ENCODE measurements at regions not wholly inside any gene's neighbourhood (a gene's known extent, or its start where the extent isn't known, plus 50 kb on each side); places are given as distances from the start of the nearest gene placed in this dataset.

- ATAC-seq (no peak), DNase-seq (ENCODE audit: low spot score in 2 of 2) (no peak)
- Mint-ChIP-seq H3K36me3 (no peaks in the 10 kb centered on the region), H3K4me1 (no peaks in the 10 kb centered on the region), H3K27ac (no peak overlapping the region), H3K4me3 (no peak overlapping the region), H3K9me3 (peaks cover 2% of the 10 kb centered on the region)
Measured at GRCh38 chr21:14758849-14759248, 212.7 kb upstream of the SAMSN1 start.

GRCh38 chr21:14757533-14758327 lies 211.6 kb upstream of the SAMSN1 start:
- Mint-ChIP-seq H3K36me3 (no peaks in the 10 kb centered on the region), H3K27ac (no peak overlapping the region), H3K4me3 (no peak overlapping the region), H3K4me1 (no peaks in the 10 kb centered on the region), H3K9me3 (peaks cover 2% of the 10 kb centered on the region)
- DNase-seq (ENCODE audit: low spot score in 2 of 2) (no peak), ATAC-seq (no peak)

GRCh38 chr21:14755086-14755485 lies 209.0 kb upstream of the SAMSN1 start:
- ATAC-seq (no peak), DNase-seq (ENCODE audit: low spot score in 2 of 2) (no peak)
- H3K4me1 Mint-ChIP-seq = no peaks in the 10 kb centered on the region
- H3K27ac Mint-ChIP-seq = no peak overlapping the region
- H3K4me3 Mint-ChIP-seq = no peak overlapping the region
- no peaks in the 10 kb centered on the region for H3K36me3 Mint-ChIP-seq
- peaks cover 2% of the 10 kb centered on the region for H3K9me3 Mint-ChIP-seq

DNA sequence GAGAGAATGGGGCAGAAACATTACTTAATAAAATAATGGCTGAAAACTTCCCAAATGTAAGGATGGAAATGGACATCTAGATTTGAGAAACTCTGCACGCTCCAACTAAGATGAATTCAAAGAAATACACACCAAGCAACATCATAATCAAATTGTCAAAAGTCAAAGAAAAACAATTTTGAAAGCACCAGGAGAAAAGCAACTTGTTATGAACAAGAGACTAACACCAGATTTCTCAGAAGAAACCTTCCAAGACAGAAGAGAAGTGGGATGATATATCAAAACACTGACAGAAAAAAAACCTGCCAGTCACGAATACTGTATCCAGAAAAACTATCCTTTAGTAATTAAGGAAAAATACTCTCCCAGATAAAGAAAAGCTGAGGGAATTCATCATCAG lies 208.6 kb upstream of the SAMSN1 start:
- H3K9me3 Mint-ChIP-seq = peaks cover 2% of the 10 kb centered on the region
- H3K4me1 Mint-ChIP-seq = no peaks in the 10 kb centered on the region
- no peak overlapping the region for H3K27ac Mint-ChIP-seq
- ATAC-seq (no peak), DNase-seq (ENCODE audit: low spot score in 2 of 2) (no peak)
- no peaks in the 10 kb centered on the region for H3K36me3 Mint-ChIP-seq
- H3K4me3 Mint-ChIP-seq = no peak overlapping the region

DNA sequence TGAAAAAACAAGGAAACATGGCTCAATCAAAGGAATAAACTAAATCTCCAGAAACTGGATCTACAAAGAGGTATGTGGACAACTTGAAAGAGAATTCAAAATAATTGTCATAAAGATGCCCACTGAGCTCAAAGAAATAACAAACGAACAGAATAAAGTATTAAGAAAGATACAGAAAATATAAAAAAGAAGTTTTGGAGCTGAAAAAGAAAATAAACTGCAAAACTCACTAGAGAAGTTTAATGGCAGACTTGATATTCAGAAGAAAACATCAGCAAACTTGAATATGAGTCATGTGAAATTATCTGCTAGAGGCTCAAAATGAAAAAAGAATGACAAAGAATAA lies 208.1 kb upstream of the SAMSN1 start:
- H3K4me1 Mint-ChIP-seq = no peaks in the 10 kb centered on the region
- H3K36me3 Mint-ChIP-seq = no peaks in the 10 kb centered on the region
- no peak overlapping the region for H3K4me3 Mint-ChIP-seq
- DNase-seq (ENCODE audit: low spot score in 2 of 2) (no peak), ATAC-seq (no peak)
- H3K9me3 Mint-ChIP-seq = peaks cover 2% of the 10 kb centered on the region
- H3K27ac Mint-ChIP-seq = no peak overlapping the region

DNA sequence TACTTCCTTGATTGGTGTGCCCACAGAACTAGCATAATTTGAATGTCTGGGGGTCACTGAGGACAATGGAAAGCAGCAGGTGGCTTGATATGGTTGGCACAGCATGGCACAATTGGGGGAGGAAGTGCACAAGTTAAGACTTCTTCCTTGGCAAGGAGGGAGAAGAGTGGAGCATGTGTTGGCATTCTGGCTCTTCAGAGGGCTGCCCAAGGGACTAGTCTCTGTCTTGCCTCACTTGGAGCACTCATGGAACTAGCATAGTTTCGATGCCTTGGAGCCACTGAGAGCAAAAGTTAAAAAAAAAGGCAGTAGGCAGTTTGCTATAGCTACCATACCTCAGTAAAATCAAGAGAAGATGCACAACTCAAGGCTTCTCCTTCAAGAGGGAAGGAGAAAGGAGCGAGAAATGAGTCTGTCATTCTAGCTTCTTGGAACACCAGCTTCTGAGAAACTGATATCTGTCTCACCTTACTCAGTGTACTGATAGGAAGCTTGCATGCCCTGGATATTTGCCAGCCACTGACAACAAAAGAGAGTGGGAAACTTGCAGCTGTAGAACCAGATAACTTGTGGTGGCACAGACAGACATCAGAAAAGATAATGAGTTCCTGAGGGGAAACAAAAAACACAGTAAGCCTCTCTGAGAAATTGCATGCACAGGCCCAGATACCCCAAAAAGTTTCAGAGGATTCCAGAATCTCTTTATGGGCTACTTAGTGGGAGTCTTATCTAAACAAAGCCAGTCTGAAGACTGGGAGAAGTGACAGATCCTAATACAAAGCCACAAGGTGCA lies 207.5 kb upstream of the SAMSN1 start:
- no peak overlapping the region for H3K4me3 Mint-ChIP-seq
- DNase-seq (ENCODE audit: low spot score in 2 of 2) = no peak
- no peaks in the 10 kb centered on the region for H3K36me3 Mint-ChIP-seq
- ATAC-seq = peak; percentile 48
- no peaks in the 10 kb centered on the region for H3K4me1 Mint-ChIP-seq
- no peak overlapping the region for H3K27ac Mint-ChIP-seq
- H3K9me3 Mint-ChIP-seq = peaks cover 2% of the 10 kb centered on the region

GRCh38 chr21:14753069-14753465 lies 207.0 kb upstream of the SAMSN1 start:
- no peaks in the 10 kb centered on the region for H3K36me3 Mint-ChIP-seq
- DNase-seq (ENCODE audit: low spot score in 2 of 2) (no peak), ATAC-seq (no peak)
- peaks cover 2% of the 10 kb centered on the region for H3K9me3 Mint-ChIP-seq
- H3K4me1 Mint-ChIP-seq = no peaks in the 10 kb centered on the region
- H3K27ac Mint-ChIP-seq = no peak overlapping the region
- no peak overlapping the region for H3K4me3 Mint-ChIP-seq

DNA sequence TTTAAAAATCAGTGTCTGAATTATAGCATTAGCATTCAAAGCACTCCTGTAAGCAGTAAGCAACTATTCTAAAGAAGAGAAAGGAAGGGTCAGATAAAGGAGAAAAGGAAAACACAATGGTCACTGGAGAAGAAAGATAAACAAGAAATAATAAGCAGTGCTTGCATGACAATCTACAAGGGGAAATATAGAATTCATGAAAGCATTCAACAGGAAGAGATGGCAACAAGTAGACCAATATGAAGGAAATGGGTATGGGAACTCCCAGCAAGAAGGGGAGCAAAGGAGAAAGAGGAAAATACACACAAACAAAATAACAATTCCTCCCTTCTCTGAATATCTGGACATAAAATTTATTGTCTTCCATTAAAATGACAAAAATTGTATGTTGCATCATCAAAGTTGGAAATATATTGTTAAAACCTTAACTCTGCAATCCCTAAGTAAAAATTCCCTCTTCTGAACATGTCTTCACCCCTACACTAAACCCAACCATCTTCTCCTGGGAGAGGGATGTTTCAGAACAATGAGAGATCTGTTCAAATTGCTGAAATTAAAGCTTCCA lies 206.3 kb upstream of the SAMSN1 start:
- H3K4me3 Mint-ChIP-seq = no peak overlapping the region
- H3K27ac Mint-ChIP-seq = no peak overlapping the region
- H3K9me3 Mint-ChIP-seq = peaks cover 2% of the 10 kb centered on the region
- H3K36me3 Mint-ChIP-seq = no peaks in the 10 kb centered on the region
- H3K4me1 Mint-ChIP-seq = no peaks in the 10 kb centered on the region
- no peak for ATAC-seq
- no peak for DNase-seq (ENCODE audit: low spot score in 2 of 2)

DNA sequence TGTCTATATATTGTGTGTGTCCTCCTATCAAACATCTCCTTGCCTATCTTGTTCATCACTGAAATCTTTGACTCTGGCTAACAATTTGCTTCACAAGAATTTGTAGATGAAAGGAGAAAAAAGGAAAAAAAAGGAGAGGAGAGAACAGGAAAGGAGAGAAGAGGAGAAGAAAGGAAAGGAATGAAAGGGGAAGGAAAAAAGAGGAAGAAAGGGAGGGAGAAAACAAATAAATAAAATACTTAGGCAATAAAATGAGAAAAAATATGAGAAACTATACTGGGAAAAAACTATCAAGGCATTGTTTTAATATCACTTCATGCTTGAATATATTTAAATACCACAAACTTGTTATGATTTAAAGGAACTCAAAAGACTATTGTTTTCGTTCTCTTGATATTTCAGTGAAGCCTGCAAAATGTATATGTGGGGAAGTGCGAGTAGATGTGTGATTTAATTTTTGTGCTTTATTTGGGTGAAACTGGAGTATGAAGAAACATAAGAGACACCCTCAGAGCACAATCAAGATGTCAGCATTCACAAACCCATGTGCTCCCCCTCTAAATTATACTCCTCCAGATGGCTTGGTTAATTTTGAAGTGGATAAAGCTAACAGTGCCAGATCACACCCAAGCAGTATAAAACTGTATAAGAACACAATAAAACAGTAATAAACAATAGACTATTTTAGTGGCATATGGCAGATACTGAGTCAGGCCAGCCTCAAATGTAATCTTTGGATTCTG lies 205.7 kb upstream of the SAMSN1 start:
- Mint-ChIP-seq H3K4me3 (no peak overlapping the region), H3K36me3 (no peaks in the 10 kb centered on the region), H3K27ac (no peak overlapping the region), H3K9me3 (peaks cover 2% of the 10 kb centered on the region), H3K4me1 (no peaks in the 10 kb centered on the region)
- DNase-seq (ENCODE audit: low spot score in 2 of 2) (no peak), ATAC-seq (no peak)

GRCh38 chr21:14751011-14751410 lies 204.9 kb upstream of the SAMSN1 start:
- no peaks in the 10 kb centered on the region for H3K4me1 Mint-ChIP-seq
- no peak for ATAC-seq

DNA sequence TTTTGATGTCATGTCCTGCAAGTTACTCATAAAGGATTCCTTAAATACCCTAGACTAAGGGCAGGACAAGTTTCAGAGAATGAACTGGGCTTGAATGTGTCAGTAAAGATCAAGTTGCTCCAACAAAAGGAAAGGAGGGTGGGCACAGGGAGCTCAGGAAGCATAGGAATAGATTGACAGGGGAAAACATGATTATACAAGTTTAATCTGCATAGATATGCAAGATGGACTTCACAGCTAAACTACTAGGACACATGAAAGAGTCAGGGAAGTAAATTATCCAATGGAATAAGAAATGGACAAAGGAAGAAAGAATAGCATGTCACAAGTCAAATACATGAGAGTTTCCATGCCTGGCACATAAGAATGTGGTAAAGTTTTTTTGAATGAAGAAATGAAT lies 203.9 kb upstream of the SAMSN1 start:
- no peaks in the 10 kb centered on the region for H3K4me1 Mint-ChIP-seq
- H3K27ac Mint-ChIP-seq = no peak overlapping the region
- no peak for ATAC-seq
- peaks cover 2% of the 10 kb centered on the region for H3K9me3 Mint-ChIP-seq
- no peak overlapping the region for H3K4me3 Mint-ChIP-seq
- no peaks in the 10 kb centered on the region for H3K36me3 Mint-ChIP-seq
- DNase-seq (ENCODE audit: low spot score in 2 of 2) = no peak

More at GRCh38 chr21:14751011-14751410, 204.9 kb upstream of the SAMSN1 start:
- peaks cover 2% of the 10 kb centered on the region for H3K9me3 Mint-ChIP-seq
- no peak overlapping the region for H3K4me3 Mint-ChIP-seq
- DNase-seq (ENCODE audit: low spot score in 2 of 2) = no peak
- H3K27ac Mint-ChIP-seq = no peak overlapping the region
- no peaks in the 10 kb centered on the region for H3K36me3 Mint-ChIP-seq

DNA sequence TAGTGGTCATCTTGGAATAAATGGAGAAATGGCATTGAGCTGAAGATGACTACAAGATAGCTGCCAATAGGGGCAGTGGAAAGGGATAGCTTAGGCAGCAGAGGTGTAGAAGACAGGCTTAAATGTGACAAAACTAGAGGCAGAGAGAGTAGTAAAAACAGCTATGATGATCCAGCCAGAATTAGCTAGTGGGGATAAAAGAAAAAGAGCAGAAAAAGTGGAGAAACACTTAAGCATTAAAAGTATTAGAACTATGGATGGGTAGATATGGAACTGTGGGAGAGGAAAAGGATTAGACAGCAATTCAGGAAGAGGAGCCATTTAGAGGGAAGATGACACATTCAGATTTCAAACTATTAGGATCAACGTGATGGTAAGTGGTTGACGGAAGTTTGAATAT lies 202.5 kb upstream of the SAMSN1 start:
- no peaks in the 10 kb centered on the region for H3K4me1 Mint-ChIP-seq
- peaks cover 2% of the 10 kb centered on the region for H3K9me3 Mint-ChIP-seq
- no peak overlapping the region for H3K27ac Mint-ChIP-seq
- ATAC-seq = no peak
- H3K36me3 Mint-ChIP-seq = no peaks in the 10 kb centered on the region
- DNase-seq (ENCODE audit: low spot score in 2 of 2) = no peak
- no peak overlapping the region for H3K4me3 Mint-ChIP-seq

- H3K9me3 Mint-ChIP-seq = peaks cover 3% of the 10 kb centered on the region
- H3K4me3 Mint-ChIP-seq = no peak overlapping the region
- no peak for ATAC-seq
- no peak for DNase-seq (ENCODE audit: low spot score in 2 of 2)
- no peaks in the 10 kb centered on the region for H3K4me1 Mint-ChIP-seq
- no peaks in the 10 kb centered on the region for H3K36me3 Mint-ChIP-seq
- no peak overlapping the region for H3K27ac Mint-ChIP-seq
Measured at GRCh38 chr21:14744368-14744767, 198.3 kb upstream of the SAMSN1 start.

- H3K4me1 Mint-ChIP-seq = peaks cover 7% of the 10 kb centered on the region
- ATAC-seq (no peak), DNase-seq (ENCODE audit: low spot score in 2 of 2) (no peak)
- H3K27ac Mint-ChIP-seq = no peak overlapping the region
- H3K9me3 Mint-ChIP-seq = peaks cover 3% of the 10 kb centered on the region
- H3K4me3 Mint-ChIP-seq = no peak overlapping the region
- no peaks in the 10 kb centered on the region for H3K36me3 Mint-ChIP-seq
Measured at GRCh38 chr21:14742119-14742518, 196.0 kb upstream of the SAMSN1 start.

DNA sequence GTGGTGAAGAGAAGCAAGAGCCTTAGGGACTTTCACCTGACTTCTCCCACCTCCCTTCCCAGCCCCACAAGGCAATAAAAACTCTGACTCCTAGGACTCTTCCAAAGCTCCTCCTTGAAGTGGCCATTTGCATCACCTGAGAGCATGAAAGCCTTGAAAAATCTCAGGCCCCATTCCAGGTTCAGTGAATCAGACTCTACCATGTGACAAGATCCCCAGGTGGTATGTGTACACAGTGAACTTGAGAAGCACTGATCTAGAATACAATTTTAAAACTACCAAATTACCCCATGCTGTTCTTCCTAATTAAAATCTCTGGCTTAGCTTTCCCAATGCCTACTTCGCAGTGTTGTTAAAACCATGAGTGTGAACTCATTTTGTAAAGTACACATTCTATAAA lies 195.1 kb upstream of the SAMSN1 start:
- H3K4me1 Mint-ChIP-seq = peaks cover 10% of the 10 kb centered on the region
- no peak for ATAC-seq
- no peak for DNase-seq (ENCODE audit: low spot score in 2 of 2)
- no peak overlapping the region for H3K27ac Mint-ChIP-seq
- peaks cover 3% of the 10 kb centered on the region for H3K9me3 Mint-ChIP-seq
- no peak overlapping the region for H3K4me3 Mint-ChIP-seq
- H3K36me3 Mint-ChIP-seq = no peaks in the 10 kb centered on the region
